ENCODE measurements at regions not wholly inside any gene's neighbourhood (a gene's known extent, or its start where the extent isn't known, plus 50 kb on each side); places are given as distances from the start of the nearest gene placed in this dataset.

- DNase-seq (ENCODE audit: low read depth in 2 of 3, low spot score in 2 of 3), result no peak
These were observed 245.9 kb downstream of the TFCP2L1 start for GRCh38 chr2:121038891-121039616.

GRCh38 chr2:121039679-121040078 is 245.3 kb downstream of the TFCP2L1 start:
- no peak for DNase-seq (ENCODE audit: low read depth in 2 of 3, low spot score in 2 of 3)

GRCh38 chr2:121041516-121041915 is 243.5 kb downstream of the TFCP2L1 start:
- no peak for DNase-seq (ENCODE audit: low read depth in 2 of 3, low spot score in 2 of 3)

GRCh38 chr2:121043061-121043826 is 241.8 kb downstream of the TFCP2L1 start:
- DNase-seq (ENCODE audit: low read depth in 2 of 3, low spot score in 2 of 3), result no peak

GRCh38 chr2:121043827-121044222 is 241.2 kb downstream of the TFCP2L1 start:
- no peak for DNase-seq (ENCODE audit: low read depth in 2 of 3, low spot score in 2 of 3)

GRCh38 chr2:121044412-121044811 is 240.6 kb downstream of the TFCP2L1 start:
- DNase-seq (ENCODE audit: low read depth in 2 of 3, low spot score in 2 of 3), result no peak

- DNase-seq (ENCODE audit: low read depth in 2 of 3, low spot score in 2 of 3), result no peak
These were observed 239.8 kb downstream of the TFCP2L1 start for GRCh38 chr2:121045245-121045644.

GRCh38 chr2:121046335-121046734 is 238.7 kb downstream of the TFCP2L1 start:
- no peak for DNase-seq (ENCODE audit: low read depth in 2 of 3, low spot score in 2 of 3)

- DNase-seq (ENCODE audit: low read depth in 2 of 3, low spot score in 2 of 3), result no peak
These were observed 237.6 kb downstream of the TFCP2L1 start for GRCh38 chr2:121047383-121047782.

GRCh38 chr2:121049131-121049530 is 235.9 kb downstream of the TFCP2L1 start:
- no peak for DNase-seq (ENCODE audit: low read depth in 2 of 3, low spot score in 2 of 3)

- DNase-seq (ENCODE audit: low read depth in 2 of 3, low spot score in 2 of 3), result no peak
These were observed 234.9 kb downstream of the TFCP2L1 start for GRCh38 chr2:121049950-121050585.

- DNase-seq (ENCODE audit: low read depth in 2 of 3, low spot score in 2 of 3), result no peak
These were observed 233.7 kb downstream of the TFCP2L1 start for GRCh38 chr2:121051311-121051710.

GRCh38 chr2:121052023-121052422 is 233.0 kb downstream of the TFCP2L1 start:
- no peak for DNase-seq (ENCODE audit: low read depth in 2 of 3, low spot score in 2 of 3)

- DNase-seq (ENCODE audit: low read depth in 2 of 3, low spot score in 2 of 3), result no peak
These were observed 232.5 kb downstream of the TFCP2L1 start for GRCh38 chr2:121052521-121052920.

GRCh38 chr2:121055088-121055487 is 229.9 kb downstream of the TFCP2L1 start:
- no peak for DNase-seq (ENCODE audit: low read depth in 2 of 3, low spot score in 2 of 3)

- no peak for DNase-seq (ENCODE audit: low read depth in 2 of 3, low spot score in 2 of 3)
These were observed 229.5 kb downstream of the TFCP2L1 start for GRCh38 chr2:121055501-121055900.

GRCh38 chr2:121058852-121059558 is 226.0 kb downstream of the TFCP2L1 start:
- DNase-seq (ENCODE audit: low read depth in 2 of 3, low spot score in 2 of 3), result no peak

- DNase-seq (ENCODE audit: low read depth in 2 of 3, low spot score in 2 of 3), result no peak
These were observed 225.1 kb downstream of the TFCP2L1 start for GRCh38 chr2:121059651-121060649.

- DNase-seq (ENCODE audit: low read depth in 2 of 3, low spot score in 2 of 3), result no peak
These were observed 223.4 kb downstream of the TFCP2L1 start for GRCh38 chr2:121061633-121062032.

GRCh38 chr2:121063471-121063870 is 221.5 kb downstream of the TFCP2L1 start:
- no peak for DNase-seq (ENCODE audit: low read depth in 2 of 3, low spot score in 2 of 3)

Data from activated CD8-positive, alpha-beta memory T cell treated with anti-CD3 and anti-CD28 coated beads for 48 hours (primary cell).